ENCODE measurements at regions not wholly inside any gene's neighbourhood (a gene's known extent, or its start where the extent isn't known, plus 50 kb on each side); places are given as distances from the start of the nearest gene placed in this dataset.
"Not testable (repeated sequence)": the region's sequence is repeated elsewhere in the genome, so short reads cannot be mapped to it uniquely, and the experiment has no call there.

- H3K4me3 ChIP-seq (ENCODE audit: low read length): no peak overlapping the region
- Mint-ChIP-seq H3K4me1 (no peaks in the 10 kb centered on the region), H3K4me3 (no peak overlapping the region), H3K27me3 (peaks cover 8 to 13% of the 10 kb centered on the region in 2 donors), H3K9me3 (no peaks in the 10 kb centered on the region), H3K27ac (no peak overlapping the region), H3K36me3 (peaks cover 0 to 5% (median 0%) of the 10 kb centered on the region in 3 donors)
- no peaks in the 10 kb centered on the region for H3K9me3 ChIP-seq (ENCODE audit: low read length)
- DNase-seq: no peak
- no peaks in the 10 kb centered on the region for H3K4me1 ChIP-seq (ENCODE audit: insufficient read depth, low read length)
- no peaks in the 10 kb centered on the region for H3K27me3 ChIP-seq (ENCODE audit: insufficient read depth, low read length, poor library complexity, severe bottlenecking)
- POLR2A ChIA-PET: interaction anchor here (0.7 kb wide), 1 partner anchor 12 kb away, joined by 3 read pairs; no protein-coding TSS in a partner anchor
- H3K27ac ChIP-seq (ENCODE audit: low read depth, low read length): no peak overlapping the region
- no peaks in the 10 kb centered on the region for H3K36me3 ChIP-seq (ENCODE audit: insufficient read depth, low read length)
- CTCF ChIA-PET: interaction anchor here (1.3 to 1.6 kb wide), 2 partner anchors 14 to 20 kb away, joined by 4 to 5 read pairs; no protein-coding TSS in a partner anchor
Measured at GRCh38 chr10:30731963-30732362, 102.4 kb upstream of the LYZL2 start.

GRCh38 chr10:30730306-30730705 lies 100.8 kb upstream of the LYZL2 start:
- CTCF ChIA-PET: interaction anchor here (1.0 to 1.8 kb wide), 4 partner anchors 12 to 43 kb away, joined by 4 to 6 read pairs (median 4); no protein-coding TSS in a partner anchor
- Mint-ChIP-seq H3K4me1 (peaks cover 0 to 4% (median 2%) of the 10 kb centered on the region in 3 donors), H3K9me3 (no peaks in the 10 kb centered on the region), H3K27me3 (peaks cover 3% of the 10 kb centered on the region in 2 donors), H3K36me3 (peaks cover 0 to 5% (median 0%) of the 10 kb centered on the region in 3 donors), H3K27ac (no peak overlapping the region), H3K4me3 (no peak overlapping the region)
- Histone ChIP-seq H3K4me1 (ENCODE audit: insufficient read depth, low read length) (no peaks in the 10 kb centered on the region), H3K9me3 (ENCODE audit: low read length) (no peaks in the 10 kb centered on the region), H3K36me3 (ENCODE audit: insufficient read depth, low read length) (no peaks in the 10 kb centered on the region), H3K27ac (ENCODE audit: low read depth, low read length) (no peak overlapping the region), H3K27me3 (ENCODE audit: insufficient read depth, low read length, poor library complexity, severe bottlenecking) (no peaks in the 10 kb centered on the region), H3K4me3 (ENCODE audit: low read length) (no peak overlapping the region)
- DNase-seq: no peak
- POLR2A ChIA-PET: no interaction called here

- no peak overlapping the region for H3K27ac ChIP-seq (ENCODE audit: low read depth, low read length)
- Mint-ChIP-seq H3K4me1 (peaks cover 0 to 4% (median 2%) of the 10 kb centered on the region in 3 donors), H3K9me3 (no peaks in the 10 kb centered on the region), H3K4me3 (no peak overlapping the region), H3K27ac (no peak overlapping the region), H3K27me3 (peaks cover 0 to 3% of the 10 kb centered on the region in 2 donors), H3K36me3 (peaks cover 0 to 5% (median 0%) of the 10 kb centered on the region in 3 donors)
- H3K4me1 ChIP-seq (ENCODE audit: insufficient read depth, low read length): no peaks in the 10 kb centered on the region
- POLR2A ChIA-PET: no interaction called here
- no peak overlapping the region for H3K4me3 ChIP-seq (ENCODE audit: low read length)
- no peaks in the 10 kb centered on the region for H3K27me3 ChIP-seq (ENCODE audit: insufficient read depth, low read length, poor library complexity, severe bottlenecking)
- no peaks in the 10 kb centered on the region for H3K9me3 ChIP-seq (ENCODE audit: low read length)
- no peak for DNase-seq
- CTCF ChIA-PET: interaction anchor here (0.9 to 1.8 kb wide), 3 partner anchors 11 to 1042 kb away, joined by 4 to 6 read pairs (median 4); no protein-coding TSS in a partner anchor
- no peaks in the 10 kb centered on the region for H3K36me3 ChIP-seq (ENCODE audit: insufficient read depth, low read length)
Measured at GRCh38 chr10:30728766-30729165, 99.2 kb upstream of the LYZL2 start.

GRCh38 chr10:30728127-30728526 lies 98.6 kb upstream of the LYZL2 start:
- Histone ChIP-seq H3K27ac (ENCODE audit: low read depth, low read length) (no peak overlapping the region), H3K4me3 (ENCODE audit: low read length) (no peak overlapping the region), H3K9me3 (ENCODE audit: low read length) (no peaks in the 10 kb centered on the region), H3K36me3 (ENCODE audit: insufficient read depth, low read length) (no peaks in the 10 kb centered on the region), H3K27me3 (ENCODE audit: insufficient read depth, low read length, poor library complexity, severe bottlenecking) (no peaks in the 10 kb centered on the region), H3K4me1 (ENCODE audit: insufficient read depth, low read length) (no peaks in the 10 kb centered on the region)
- H3K4me1 Mint-ChIP-seq: peaks cover 0 to 4% (median 2%) of the 10 kb centered on the region in 3 donors
- peak overlapping the region in 1 of 8 donors; percentile 51 for H3K27ac Mint-ChIP-seq
- no peak for DNase-seq
- no peaks in the 10 kb centered on the region for H3K9me3 Mint-ChIP-seq
- H3K4me3 Mint-ChIP-seq: no peak overlapping the region
- H3K36me3 Mint-ChIP-seq: peaks cover 0 to 5% (median 0%) of the 10 kb centered on the region in 3 donors
- CTCF ChIA-PET: interaction anchor here (0.9 kb wide), 1 partner anchor 1042 kb away, joined by 4 read pairs; no protein-coding TSS in a partner anchor
- POLR2A ChIA-PET: no interaction called here
- H3K27me3 Mint-ChIP-seq: peaks cover 0 to 3% of the 10 kb centered on the region in 2 donors

GRCh38 chr10:30727524-30727923 lies 98.0 kb upstream of the LYZL2 start:
- DNase-seq: no peak
- ChIA-PET POLR2A (no interaction called here), CTCF (interaction anchor here (1.0 to 1.4 kb wide), 3 partner anchors 10 to 38 kb away, joined by 3 to 4 read pairs (median 3); no protein-coding TSS in a partner anchor)
- Histone ChIP-seq H3K27me3 (ENCODE audit: insufficient read depth, low read length, poor library complexity, severe bottlenecking) (no peaks in the 10 kb centered on the region), H3K36me3 (ENCODE audit: insufficient read depth, low read length) (no peaks in the 10 kb centered on the region), H3K4me1 (ENCODE audit: insufficient read depth, low read length) (no peaks in the 10 kb centered on the region), H3K4me3 (ENCODE audit: low read length) (no peak overlapping the region), H3K27ac (ENCODE audit: low read depth, low read length) (no peak overlapping the region), H3K9me3 (ENCODE audit: low read length) (no peaks in the 10 kb centered on the region)
- Mint-ChIP-seq H3K36me3 (peaks cover 0 to 4% (median 0%) of the 10 kb centered on the region in 3 donors), H3K27ac (peak overlapping the region in 2 of 8 donors; percentile 58 to 69), H3K27me3 (peaks cover 0 to 2% of the 10 kb centered on the region in 2 donors), H3K4me1 (peaks cover 0 to 4% (median 2%) of the 10 kb centered on the region in 3 donors), H3K4me3 (no peak overlapping the region), H3K9me3 (no peaks in the 10 kb centered on the region)

GRCh38 chr10:30726783-30727414 lies 97.3 kb upstream of the LYZL2 start:
- peak overlapping the region in 4 of 7 donors; percentile 17 to 35 (median 24) for H3K4me3 Mint-ChIP-seq

GRCh38 chr10:30725661-30726060 lies 96.1 kb upstream of the LYZL2 start:
- no peaks in the 10 kb centered on the region for H3K9me3 ChIP-seq (ENCODE audit: low read length)
- Mint-ChIP-seq H3K4me3 (no peak overlapping the region), H3K9me3 (no peaks in the 10 kb centered on the region), H3K27ac (no peak overlapping the region), H3K36me3 (no peaks in the 10 kb centered on the region), H3K27me3 (peaks cover 0 to 1% of the 10 kb centered on the region in 2 donors), H3K4me1 (peaks cover 0 to 9% (median 2%) of the 10 kb centered on the region in 3 donors)
- H3K27me3 ChIP-seq (ENCODE audit: insufficient read depth, low read length, poor library complexity, severe bottlenecking): no peaks in the 10 kb centered on the region
- H3K4me3 ChIP-seq (ENCODE audit: low read length): no peak overlapping the region
- H3K4me1 ChIP-seq (ENCODE audit: insufficient read depth, low read length): no peaks in the 10 kb centered on the region
- ChIA-PET CTCF (interaction anchor here (1.4 to 5.6 kb wide), 3 partner anchors 10 to 37 kb away, joined by 4 to 44 read pairs (median 5); no protein-coding TSS in a partner anchor), POLR2A (no interaction called here)
- H3K27ac ChIP-seq (ENCODE audit: low read depth, low read length): no peak overlapping the region
- no peak for DNase-seq
- no peaks in the 10 kb centered on the region for H3K36me3 ChIP-seq (ENCODE audit: insufficient read depth, low read length)

More at GRCh38 chr10:30726783-30727414, 97.3 kb upstream of the LYZL2 start:
- H3K9me3 ChIP-seq (ENCODE audit: low read length); H3K4me1 ChIP-seq (ENCODE audit: insufficient read depth, low read length); H3K4me1 Mint-ChIP-seq; H3K36me3 Mint-ChIP-seq; POLR2A ChIA-PET; H3K27me3 ChIP-seq (ENCODE audit: insufficient read depth, low read length, poor library complexity, severe bottlenecking); H3K27me3 Mint-ChIP-seq; H3K9me3 Mint-ChIP-seq; H3K36me3 ChIP-seq (ENCODE audit: insufficient read depth, low read length); H3K4me3 ChIP-seq (ENCODE audit: low read length); H3K27ac ChIP-seq (ENCODE audit: low read depth, low read length): not testable (repeated sequence)
- peak overlapping the region in 3 of 8 donors; percentile 19 to 58 (median 19) for H3K27ac Mint-ChIP-seq
- CTCF ChIA-PET: interaction anchor here (0.7 to 1.5 kb wide), 7 partner anchors 9 to 39 kb away, joined by 3 to 5 read pairs (median 4); no protein-coding TSS in a partner anchor
- peak; percentile 67 to 84 (median 74) for DNase-seq

GRCh38 chr10:30724296-30724695 lies 94.7 kb upstream of the LYZL2 start:
- no peaks in the 10 kb centered on the region for H3K36me3 Mint-ChIP-seq
- no peaks in the 10 kb centered on the region for H3K27me3 ChIP-seq (ENCODE audit: insufficient read depth, low read length, poor library complexity, severe bottlenecking)
- H3K27ac ChIP-seq (ENCODE audit: low read depth, low read length): no peak overlapping the region
- no peaks in the 10 kb centered on the region for H3K4me1 ChIP-seq (ENCODE audit: insufficient read depth, low read length)
- ChIA-PET POLR2A (no interaction called here), CTCF (interaction anchor here (3.2 to 5.6 kb wide), 2 partner anchors 28 to 36 kb away, joined by 11 to 44 read pairs; no protein-coding TSS in a partner anchor)
- no peaks in the 10 kb centered on the region for H3K9me3 ChIP-seq (ENCODE audit: low read length)
- no peak overlapping the region for H3K4me3 ChIP-seq (ENCODE audit: low read length)
- no peaks in the 10 kb centered on the region for H3K9me3 Mint-ChIP-seq
- no peak overlapping the region for H3K27ac Mint-ChIP-seq
- DNase-seq: no peak
- no peaks in the 10 kb centered on the region for H3K36me3 ChIP-seq (ENCODE audit: insufficient read depth, low read length)
- H3K27me3 Mint-ChIP-seq: peaks cover 0 to 1% of the 10 kb centered on the region in 2 donors
- H3K4me1 Mint-ChIP-seq: peaks cover 0 to 9% (median 2%) of the 10 kb centered on the region in 3 donors
- no peak overlapping the region for H3K4me3 Mint-ChIP-seq
